Peyer's patch (tissue), 4 donors: ENCODE measurements at regions not wholly inside any gene's neighbourhood (a gene's known extent, or its start where the extent isn't known, plus 50 kb on each side); places are given as distances from the start of the nearest gene placed in this dataset.

Source experiments
- POLR2A ChIP-seq, 2 donors: fragments of 450-650 bp; IDR thresholded peaks; one replicate each; pipeline ENCODE4 v1.5.1; 2017; ENCODE audit warnings: antibody characterized with exemption in 2 of 2, mild to moderate bottlenecking in 2 of 2, moderate library complexity in 2 of 2
- TF ChIP-seq, protein P1 (sequence below), 6 experiments: fragments of 450-650 bp in 4 of 6; fragments of 200-600 bp in 2 of 6; sonication (generic) in 1 of 6; IDR thresholded peaks; one replicate each; pipeline ENCODE4 v1.5.1; 2017 to 2019; ENCODE audit warnings: antibody characterized with exemption in 6 of 6, mild to moderate bottlenecking in 3 of 6, moderate library complexity in 1 of 6

DNA sequence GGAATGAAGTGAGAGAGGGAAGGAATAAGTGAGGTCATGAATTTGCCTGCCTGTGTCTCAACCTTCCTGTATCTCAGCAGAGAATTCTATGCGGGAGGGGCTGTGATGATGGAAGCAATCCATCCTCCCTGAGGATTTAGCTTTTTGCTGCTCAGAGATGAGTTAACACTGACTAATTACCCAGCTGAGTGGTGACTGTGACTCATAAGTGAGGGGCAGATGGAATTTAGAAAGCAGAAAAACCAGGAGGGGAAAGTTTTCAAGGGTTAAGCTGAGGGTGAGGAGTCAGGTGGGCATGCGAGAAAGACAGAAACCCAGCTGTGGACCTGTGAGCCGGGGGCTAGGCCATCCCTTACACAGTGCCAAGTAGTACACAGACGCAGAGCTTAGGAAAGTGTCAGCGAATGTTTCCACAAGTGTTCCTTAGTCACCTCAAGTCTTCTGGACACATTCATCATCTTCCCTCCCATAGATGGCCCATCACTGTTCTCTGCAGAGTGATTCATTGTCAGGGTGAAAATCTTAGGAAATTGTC lies 277.9 kb downstream of the IPO8 start:
- TF ChIP-seq, protein P1, sequence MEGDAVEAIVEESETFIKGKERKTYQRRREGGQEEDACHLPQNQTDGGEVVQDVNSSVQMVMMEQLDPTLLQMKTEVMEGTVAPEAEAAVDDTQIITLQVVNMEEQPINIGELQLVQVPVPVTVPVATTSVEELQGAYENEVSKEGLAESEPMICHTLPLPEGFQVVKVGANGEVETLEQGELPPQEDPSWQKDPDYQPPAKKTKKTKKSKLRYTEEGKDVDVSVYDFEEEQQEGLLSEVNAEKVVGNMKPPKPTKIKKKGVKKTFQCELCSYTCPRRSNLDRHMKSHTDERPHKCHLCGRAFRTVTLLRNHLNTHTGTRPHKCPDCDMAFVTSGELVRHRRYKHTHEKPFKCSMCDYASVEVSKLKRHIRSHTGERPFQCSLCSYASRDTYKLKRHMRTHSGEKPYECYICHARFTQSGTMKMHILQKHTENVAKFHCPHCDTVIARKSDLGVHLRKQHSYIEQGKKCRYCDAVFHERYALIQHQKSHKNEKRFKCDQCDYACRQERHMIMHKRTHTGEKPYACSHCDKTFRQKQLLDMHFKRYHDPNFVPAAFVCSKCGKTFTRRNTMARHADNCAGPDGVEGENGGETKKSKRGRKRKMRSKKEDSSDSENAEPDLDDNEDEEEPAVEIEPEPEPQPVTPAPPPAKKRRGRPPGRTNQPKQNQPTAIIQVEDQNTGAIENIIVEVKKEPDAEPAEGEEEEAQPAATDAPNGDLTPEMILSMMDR (IDR thresholded peaks at IDR 0.05), result no peak
- TF ChIP-seq POLR2A (IDR thresholded peaks at IDR 0.05), result no peak
